Gastrocnemius medialis (tissue), 4 donors: ENCODE measurements at regions not wholly inside any gene's neighbourhood (a gene's known extent, or its start where the extent isn't known, plus 50 kb on each side); places are given as distances from the start of the nearest gene placed in this dataset.

ENCODE experiments used
- CTCF ChIP-seq, 5 experiments: fragments of 450-650 bp in 3 of 5; fragments of 200-600 bp in 2 of 5; sonication (generic) in 2 of 5; IDR thresholded peaks in 4 of 5; conservative IDR thresholded peaks in 1 of 5; 1 replicate in 4 of 5; 2 replicates in 1 of 5; pipeline ENCODE4 v1.5.1; 2016 to 2019; ENCODE audit warnings: antibody characterized with exemption in 5 of 5, mild to moderate bottlenecking in 3 of 5, moderate library complexity in 3 of 5
- POLR2A ChIP-seq, 2 donors: fragments of 450-650 bp; IDR thresholded peaks; one replicate each; pipeline ENCODE4 v1.6.1; 2017; ENCODE audit warnings: antibody characterized with exemption in 2 of 2, mild to moderate bottlenecking in 2 of 2, moderate library complexity in 2 of 2

GRCh38 chr13:104847922-104848321 lies 1687.5 kb downstream of the EFNB2 start:
- TF ChIP-seq CTCF (IDR thresholded peaks at IDR 0.05 in 4 of 5, conservative IDR thresholded peaks at IDR 0.05 in 1 of 5) (no peak), POLR2A (IDR thresholded peaks at IDR 0.05) (no peak)
